ENCODE measurements at regions not wholly inside any gene's neighbourhood (a gene's known extent, or its start where the extent isn't known, plus 50 kb on each side); places are given as distances from the start of the nearest gene placed in this dataset.

DNA sequence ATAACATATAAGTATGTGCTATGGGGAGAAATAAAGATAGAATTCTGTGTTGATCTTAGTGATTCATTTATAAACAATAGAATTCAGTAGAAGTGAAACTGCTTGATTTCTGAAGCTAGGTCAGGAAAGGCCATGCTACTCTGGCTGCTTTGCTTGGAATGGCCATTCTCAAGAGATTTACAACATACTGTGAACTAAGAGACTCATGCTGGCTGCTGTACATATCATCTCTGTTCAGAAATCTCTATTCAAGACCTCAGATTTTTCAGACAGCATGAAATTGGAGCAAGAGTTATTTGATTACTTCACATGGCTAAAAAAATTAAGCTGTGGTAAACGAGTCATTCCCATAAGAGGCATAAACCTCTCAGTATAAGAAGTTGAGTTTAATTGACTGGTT, 662.6 kb downstream of the BCKDHB start:
- no peak for DNase-seq (ENCODE audit: low read depth in 1 of 2, low spot score in 1 of 2)
- H3K27ac ChIP-seq (replicated peaks) = no peak overlapping the region

DNA sequence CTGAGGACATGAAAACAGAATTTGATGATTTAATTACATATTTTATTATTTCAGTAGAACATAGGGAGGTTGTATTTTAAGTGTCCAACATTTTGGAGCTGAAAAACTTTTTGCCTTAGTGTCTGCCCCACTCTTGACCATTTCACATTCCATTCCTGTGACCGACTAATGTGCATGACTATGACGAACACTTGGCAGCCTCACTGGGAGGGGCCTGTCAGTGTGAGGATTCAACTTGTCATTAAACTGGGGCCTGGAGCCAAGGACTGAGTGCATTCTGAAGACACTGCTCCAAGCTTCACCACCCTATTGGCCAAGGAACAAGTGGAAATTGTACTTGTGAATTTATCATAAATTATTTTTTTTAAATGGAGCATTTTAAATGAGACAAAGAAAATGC, 661.3 kb downstream of the BCKDHB start:
- H3K27me3 ChIP-seq (ENCODE audit: insufficient read depth, poor library complexity, severe bottlenecking) = no peaks in the 10 kb centered on the region
- TF ChIP-seq POLR2AphosphoS5 (IDR thresholded peaks at IDR 0.05; ENCODE audit: low read depth) = no peak
- H3K27ac ChIP-seq (replicated peaks) = no peak overlapping the region
- DNase-seq (ENCODE audit: low read depth in 1 of 2, low spot score in 1 of 2) = no peak
- H3K4me3 ChIP-seq (replicated peaks; ENCODE audit: insufficient read depth, low read length) = no peak overlapping the region

More for the DNA sequence above, 662.6 kb downstream of the BCKDHB start:
- TF ChIP-seq SPI1 (IDR thresholded peaks at IDR 0.05; ENCODE audit: borderline replicate concordance, low read depth) (no peak), POLR2AphosphoS5 (IDR thresholded peaks at IDR 0.05; ENCODE audit: low read depth) (no peak)
- TF ChIP-seq, protein P1, sequence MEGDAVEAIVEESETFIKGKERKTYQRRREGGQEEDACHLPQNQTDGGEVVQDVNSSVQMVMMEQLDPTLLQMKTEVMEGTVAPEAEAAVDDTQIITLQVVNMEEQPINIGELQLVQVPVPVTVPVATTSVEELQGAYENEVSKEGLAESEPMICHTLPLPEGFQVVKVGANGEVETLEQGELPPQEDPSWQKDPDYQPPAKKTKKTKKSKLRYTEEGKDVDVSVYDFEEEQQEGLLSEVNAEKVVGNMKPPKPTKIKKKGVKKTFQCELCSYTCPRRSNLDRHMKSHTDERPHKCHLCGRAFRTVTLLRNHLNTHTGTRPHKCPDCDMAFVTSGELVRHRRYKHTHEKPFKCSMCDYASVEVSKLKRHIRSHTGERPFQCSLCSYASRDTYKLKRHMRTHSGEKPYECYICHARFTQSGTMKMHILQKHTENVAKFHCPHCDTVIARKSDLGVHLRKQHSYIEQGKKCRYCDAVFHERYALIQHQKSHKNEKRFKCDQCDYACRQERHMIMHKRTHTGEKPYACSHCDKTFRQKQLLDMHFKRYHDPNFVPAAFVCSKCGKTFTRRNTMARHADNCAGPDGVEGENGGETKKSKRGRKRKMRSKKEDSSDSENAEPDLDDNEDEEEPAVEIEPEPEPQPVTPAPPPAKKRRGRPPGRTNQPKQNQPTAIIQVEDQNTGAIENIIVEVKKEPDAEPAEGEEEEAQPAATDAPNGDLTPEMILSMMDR (IDR thresholded peaks at IDR 0.05; ENCODE audit: insufficient read depth, low read length) = no peak
- TF ChIP-seq, protein P2, sequence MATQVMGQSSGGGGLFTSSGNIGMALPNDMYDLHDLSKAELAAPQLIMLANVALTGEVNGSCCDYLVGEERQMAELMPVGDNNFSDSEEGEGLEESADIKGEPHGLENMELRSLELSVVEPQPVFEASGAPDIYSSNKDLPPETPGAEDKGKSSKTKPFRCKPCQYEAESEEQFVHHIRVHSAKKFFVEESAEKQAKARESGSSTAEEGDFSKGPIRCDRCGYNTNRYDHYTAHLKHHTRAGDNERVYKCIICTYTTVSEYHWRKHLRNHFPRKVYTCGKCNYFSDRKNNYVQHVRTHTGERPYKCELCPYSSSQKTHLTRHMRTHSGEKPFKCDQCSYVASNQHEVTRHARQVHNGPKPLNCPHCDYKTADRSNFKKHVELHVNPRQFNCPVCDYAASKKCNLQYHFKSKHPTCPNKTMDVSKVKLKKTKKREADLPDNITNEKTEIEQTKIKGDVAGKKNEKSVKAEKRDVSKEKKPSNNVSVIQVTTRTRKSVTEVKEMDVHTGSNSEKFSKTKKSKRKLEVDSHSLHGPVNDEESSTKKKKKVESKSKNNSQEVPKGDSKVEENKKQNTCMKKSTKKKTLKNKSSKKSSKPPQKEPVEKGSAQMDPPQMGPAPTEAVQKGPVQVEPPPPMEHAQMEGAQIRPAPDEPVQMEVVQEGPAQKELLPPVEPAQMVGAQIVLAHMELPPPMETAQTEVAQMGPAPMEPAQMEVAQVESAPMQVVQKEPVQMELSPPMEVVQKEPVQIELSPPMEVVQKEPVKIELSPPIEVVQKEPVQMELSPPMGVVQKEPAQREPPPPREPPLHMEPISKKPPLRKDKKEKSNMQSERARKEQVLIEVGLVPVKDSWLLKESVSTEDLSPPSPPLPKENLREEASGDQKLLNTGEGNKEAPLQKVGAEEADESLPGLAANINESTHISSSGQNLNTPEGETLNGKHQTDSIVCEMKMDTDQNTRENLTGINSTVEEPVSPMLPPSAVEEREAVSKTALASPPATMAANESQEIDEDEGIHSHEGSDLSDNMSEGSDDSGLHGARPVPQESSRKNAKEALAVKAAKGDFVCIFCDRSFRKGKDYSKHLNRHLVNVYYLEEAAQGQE (IDR thresholded peaks at IDR 0.05; ENCODE audit: insufficient replicate concordance, low read depth) = no peak
- no peaks in the 10 kb centered on the region for H3K27me3 ChIP-seq (ENCODE audit: insufficient read depth, poor library complexity, severe bottlenecking)
- no peak overlapping the region for H3K4me3 ChIP-seq (replicated peaks; ENCODE audit: insufficient read depth, low read length)

DNA sequence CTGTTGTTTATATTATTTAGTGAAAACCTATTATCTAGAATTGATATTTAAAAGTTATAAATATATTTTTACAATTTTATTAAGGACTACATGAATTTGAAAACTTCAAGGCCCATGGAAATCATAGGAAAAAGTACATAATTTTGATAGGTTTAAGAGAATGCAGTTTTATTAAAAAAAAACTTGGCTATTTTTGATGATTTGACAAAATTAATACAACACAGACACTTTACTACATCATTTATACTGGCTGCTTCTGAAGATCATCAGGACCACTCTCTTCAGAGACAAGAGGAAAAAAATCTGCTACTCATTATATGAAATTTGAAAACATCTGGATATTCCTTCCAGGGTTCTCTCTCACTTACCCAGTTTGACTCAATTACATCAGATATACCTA, 637.7 kb downstream of the BCKDHB start:
- no peak for DNase-seq (ENCODE audit: low read depth in 1 of 2, low spot score in 1 of 2)
- H3K27me3 ChIP-seq (ENCODE audit: insufficient read depth, poor library complexity, severe bottlenecking) = no peaks in the 10 kb centered on the region
- H3K4me3 ChIP-seq (replicated peaks; ENCODE audit: insufficient read depth, low read length) = no peak overlapping the region
- TF ChIP-seq POLR2AphosphoS5 (IDR thresholded peaks at IDR 0.05; ENCODE audit: low read depth) = no peak
- TF ChIP-seq, protein P2 (IDR thresholded peaks at IDR 0.05; ENCODE audit: insufficient replicate concordance, low read depth) = no peak
- no peak for TF ChIP-seq GABPA (IDR thresholded peaks at IDR 0.05; ENCODE audit: low read depth)
- TF ChIP-seq, protein P1 (IDR thresholded peaks at IDR 0.05; ENCODE audit: insufficient read depth, low read length) = no peak
- no peak for TF ChIP-seq SPI1 (IDR thresholded peaks at IDR 0.05; ENCODE audit: borderline replicate concordance, low read depth)
- H3K27ac ChIP-seq (replicated peaks) = no peak overlapping the region

DNA sequence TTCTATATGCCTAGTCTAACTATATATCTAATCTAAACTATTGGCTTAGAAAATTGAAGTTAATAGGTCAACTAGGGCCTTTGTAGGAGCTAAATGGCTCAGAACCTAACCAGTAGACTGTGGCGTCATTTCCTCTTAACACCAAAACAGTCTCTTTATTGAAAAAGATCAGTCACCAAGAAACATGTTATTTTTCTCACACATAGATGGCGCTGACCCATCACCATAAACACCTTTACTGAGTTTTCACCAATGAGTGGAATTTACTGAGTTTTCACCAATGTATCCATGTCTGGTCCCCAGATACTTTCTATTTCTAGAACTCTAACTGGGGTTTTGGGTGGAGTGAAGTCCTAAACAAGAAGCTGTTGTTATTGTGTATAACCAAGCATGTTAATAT, 636.0 kb downstream of the BCKDHB start:
- Histone ChIP-seq H3K4me3 (replicated peaks; ENCODE audit: insufficient read depth, low read length) (no peak overlapping the region), H3K27me3 (ENCODE audit: insufficient read depth, poor library complexity, severe bottlenecking) (no peaks in the 10 kb centered on the region), H3K27ac (replicated peaks) (no peak overlapping the region)
- DNase-seq (ENCODE audit: low read depth in 1 of 2, low spot score in 1 of 2) = peak in 1 of 2 experiments; percentile 3
- TF ChIP-seq, protein P1 (IDR thresholded peaks at IDR 0.05; ENCODE audit: insufficient read depth, low read length) = no peak
- TF ChIP-seq SPI1 (IDR thresholded peaks at IDR 0.05; ENCODE audit: borderline replicate concordance, low read depth) = no peak
- no peak for TF ChIP-seq GABPA (IDR thresholded peaks at IDR 0.05; ENCODE audit: low read depth)
- no peak for TF ChIP-seq POLR2AphosphoS5 (IDR thresholded peaks at IDR 0.05; ENCODE audit: low read depth)
- TF ChIP-seq, protein P2 (IDR thresholded peaks at IDR 0.05; ENCODE audit: insufficient replicate concordance, low read depth) = no peak

Measured in HL-60 (cell line).